BJ (cell line): ENCODE measurements at regions not wholly inside any gene's neighbourhood (a gene's known extent, or its start where the extent isn't known, plus 50 kb on each side); places are given as distances from the start of the nearest gene placed in this dataset.

Experiments
- CTCF ChIA-PET: fragments of 350-600 bp; formaldehyde crosslinking; extraction: SDS; loops from one replicate; lab custom pipeline; 2021; ENCODE audit warnings: antibody characterized with exemption, inconsistent platforms; lab: Yijun Ruan, JAX
- POLR2A ChIA-PET: fragments of 300-600 bp; sonication (Branson Sonifier 250); formaldehyde crosslinking; extraction: SDS; loops from one replicate; lab custom pipeline; 2021; ENCODE audit warnings: antibody characterized with exemption; lab: Charles Lee
- DNase-seq: peaks from one replicate; pipeline ENCODE4 v3.0.0-alpha.2; 2011; ENCODE audit warnings: low read depth
- H3K27me3 ChIP-seq: 2 replicates; pipeline ENCODE4 v1.6.0; 2011; ENCODE audit warnings: low read length; ENCODE audit not compliant: control insufficient read depth, insufficient read depth
- H3K36me3 ChIP-seq: 2 replicates; pipeline ENCODE4 v1.5.1; 2011; ENCODE audit warnings: low read length; ENCODE audit not compliant: control insufficient read depth, insufficient read depth
- H3K4me3 ChIP-seq: 2 replicates; pipeline ENCODE4 v1.5.1; 2011; ENCODE audit warnings: low read depth, mild to moderate bottlenecking, control low read depth, low read length
- TF ChIP-seq, protein P1 (sequence below): IDR thresholded peaks from 2 replicates; pipeline ENCODE4 v1.5.1; 2011; ENCODE audit warnings: low read depth, mild to moderate bottlenecking, control low read depth, inconsistent platforms, low read length, moderate library complexity; ENCODE audit not compliant: insufficient read depth

DNA sequence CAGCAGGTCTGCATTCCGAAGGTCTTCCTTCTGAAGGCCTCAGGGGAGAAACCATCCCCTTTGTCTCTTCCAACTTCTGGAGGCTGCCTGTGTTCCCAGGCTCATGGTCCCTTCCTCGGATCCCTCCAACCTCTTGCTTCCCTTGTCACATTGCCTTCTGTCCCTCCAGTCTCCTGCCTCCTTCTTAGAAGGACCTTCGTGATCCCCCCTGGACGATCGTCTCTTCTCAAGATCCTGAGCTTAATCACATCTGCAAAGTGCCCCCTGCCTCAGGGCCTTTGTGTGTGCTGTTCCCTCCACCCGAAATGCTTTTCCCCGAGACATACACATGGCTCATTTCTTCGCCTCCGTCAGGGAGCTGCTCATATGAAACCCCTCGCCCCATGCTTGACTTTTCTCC is 505.8 kb downstream of the SHQ1 start:
- POLR2A ChIA-PET, result interaction anchor here (0.6 kb wide), 1 partner anchor 63 kb away, joined by 4 read pairs; no protein-coding TSS in a partner anchor
- TF ChIP-seq, protein P1, sequence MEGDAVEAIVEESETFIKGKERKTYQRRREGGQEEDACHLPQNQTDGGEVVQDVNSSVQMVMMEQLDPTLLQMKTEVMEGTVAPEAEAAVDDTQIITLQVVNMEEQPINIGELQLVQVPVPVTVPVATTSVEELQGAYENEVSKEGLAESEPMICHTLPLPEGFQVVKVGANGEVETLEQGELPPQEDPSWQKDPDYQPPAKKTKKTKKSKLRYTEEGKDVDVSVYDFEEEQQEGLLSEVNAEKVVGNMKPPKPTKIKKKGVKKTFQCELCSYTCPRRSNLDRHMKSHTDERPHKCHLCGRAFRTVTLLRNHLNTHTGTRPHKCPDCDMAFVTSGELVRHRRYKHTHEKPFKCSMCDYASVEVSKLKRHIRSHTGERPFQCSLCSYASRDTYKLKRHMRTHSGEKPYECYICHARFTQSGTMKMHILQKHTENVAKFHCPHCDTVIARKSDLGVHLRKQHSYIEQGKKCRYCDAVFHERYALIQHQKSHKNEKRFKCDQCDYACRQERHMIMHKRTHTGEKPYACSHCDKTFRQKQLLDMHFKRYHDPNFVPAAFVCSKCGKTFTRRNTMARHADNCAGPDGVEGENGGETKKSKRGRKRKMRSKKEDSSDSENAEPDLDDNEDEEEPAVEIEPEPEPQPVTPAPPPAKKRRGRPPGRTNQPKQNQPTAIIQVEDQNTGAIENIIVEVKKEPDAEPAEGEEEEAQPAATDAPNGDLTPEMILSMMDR, result no peak
- no peaks in the 10 kb centered on the region for H3K36me3 ChIP-seq
- no peaks in the 10 kb centered on the region for H3K27me3 ChIP-seq
- CTCF ChIA-PET, result interaction anchor here (0.7 to 1.0 kb wide), 2 partner anchors 39 to 480 kb away, joined by 3 to 6 read pairs; no protein-coding TSS in a partner anchor
- no peak overlapping the region for H3K4me3 ChIP-seq
- no peak for DNase-seq

DNA sequence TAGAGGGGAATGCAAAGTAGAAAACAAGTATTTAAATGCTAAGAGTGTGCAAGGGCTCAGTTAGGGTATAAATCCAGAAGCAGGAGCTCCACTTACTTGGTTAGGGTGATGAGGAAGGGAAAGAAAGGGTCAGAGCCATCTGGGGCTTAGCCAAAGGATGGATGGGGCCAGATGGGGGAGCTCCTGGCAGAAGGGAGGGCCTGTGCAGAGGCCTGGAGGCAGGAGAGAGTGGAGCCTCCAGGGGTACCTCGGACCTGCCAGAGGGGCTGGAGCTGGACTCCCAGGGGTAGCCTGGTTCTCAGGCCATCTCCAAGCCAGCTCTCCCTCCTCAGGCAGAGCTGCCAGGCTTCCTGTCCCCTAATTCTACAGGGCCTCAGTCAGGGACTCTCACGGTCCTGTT is 506.3 kb downstream of the SHQ1 start:
- DNase-seq, result no peak
- POLR2A ChIA-PET, result interaction anchor here (0.6 kb wide), 1 partner anchor 62 kb away, joined by 4 read pairs; no protein-coding TSS in a partner anchor
- CTCF ChIA-PET, result interaction anchor here (0.7 to 1.1 kb wide), 4 partner anchors 40 to 509 kb away, joined by 3 to 6 read pairs (median 3); no protein-coding TSS in a partner anchor

DNA sequence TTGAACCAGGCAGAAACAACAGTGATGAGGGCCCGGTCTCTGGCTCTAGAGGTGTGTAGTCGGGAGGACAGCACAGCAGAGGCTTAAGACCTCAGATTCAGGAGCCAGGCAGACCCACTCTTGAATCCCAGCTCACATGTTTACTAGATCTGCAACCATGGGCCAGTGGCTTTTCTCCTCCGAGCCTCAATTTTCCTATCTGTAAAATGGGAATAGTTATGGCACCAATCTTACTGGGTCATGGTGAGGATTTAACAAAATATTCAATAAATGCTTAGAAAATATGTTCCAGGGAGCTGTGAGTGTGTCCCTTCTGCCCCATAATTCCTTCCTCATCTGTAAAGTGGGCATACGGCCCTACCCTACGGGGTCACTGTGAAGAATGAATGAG is 506.9 kb downstream of the SHQ1 start:
- POLR2A ChIA-PET, result interaction anchor here (0.6 kb wide), 1 partner anchor 466 kb away, joined by 4 read pairs; no protein-coding TSS in a partner anchor
- H3K4me3 ChIP-seq, result no peak overlapping the region
- CTCF ChIA-PET, result interaction anchor here (1.0 to 1.2 kb wide), 4 partner anchors 46 to 510 kb away, joined by 3 to 6 read pairs (median 3); no protein-coding TSS in a partner anchor

More for the DNA sequence above, 506.3 kb downstream of the SHQ1 start:
- H3K27me3 ChIP-seq, result no peaks in the 10 kb centered on the region
- H3K4me3 ChIP-seq, result no peak overlapping the region
- H3K36me3 ChIP-seq, result no peaks in the 10 kb centered on the region
- TF ChIP-seq, protein P1, result no peak

DNA sequence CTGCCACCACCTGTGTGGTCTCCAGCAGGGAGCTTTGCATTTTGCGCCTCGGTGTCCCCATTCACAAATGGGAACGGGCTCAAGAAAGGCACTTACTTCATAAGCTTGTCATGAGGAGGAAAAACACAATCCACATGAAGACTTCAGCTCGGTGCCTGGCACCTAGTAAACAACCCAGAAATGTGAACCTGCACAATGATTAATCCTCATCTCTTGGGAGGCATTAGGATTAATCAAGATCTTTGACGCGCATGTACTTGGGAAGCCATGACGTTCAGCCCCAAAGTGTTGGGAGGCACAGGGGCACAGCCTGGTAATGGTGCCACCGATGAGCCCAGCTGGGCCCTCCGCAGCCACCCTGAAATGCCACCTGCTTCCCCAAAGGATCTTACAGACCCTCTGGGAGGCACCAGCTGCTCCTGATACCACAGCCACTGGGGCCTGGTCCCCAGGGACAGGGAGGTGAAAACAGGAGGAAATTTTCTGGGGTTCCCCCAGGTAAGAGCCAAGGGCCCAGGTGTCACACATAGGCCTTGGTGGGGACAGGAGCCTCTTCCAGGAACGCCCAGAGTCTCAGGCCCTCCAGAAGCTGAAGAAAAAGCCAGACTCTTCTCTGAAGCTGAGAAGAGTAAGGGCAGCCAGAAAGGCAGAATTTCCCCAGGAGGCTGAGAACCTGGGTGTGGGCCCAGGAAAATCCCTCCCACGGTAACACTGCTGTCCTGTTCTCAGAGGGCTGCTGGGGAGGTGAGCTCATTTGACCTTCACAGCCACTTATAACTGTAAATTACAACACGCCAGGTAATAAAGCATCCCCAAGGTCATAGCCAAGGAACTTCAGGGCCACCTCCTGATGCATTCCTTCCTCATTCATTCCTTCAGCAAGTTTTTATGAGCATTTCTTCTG is 507.5 kb downstream of the SHQ1 start:
- ChIA-PET POLR2A (interaction anchor here (0.6 kb wide), 1 partner anchor 465 kb away, joined by 4 read pairs; no protein-coding TSS in a partner anchor), CTCF (interaction anchor here (0.6 to 1.2 kb wide), 5 partner anchors 18 to 510 kb away, joined by 3 read pairs; no protein-coding TSS in a partner anchor)
- H3K4me3 ChIP-seq, result no peak overlapping the region
- H3K27me3 ChIP-seq, result no peaks in the 10 kb centered on the region
- H3K36me3 ChIP-seq, result no peaks in the 10 kb centered on the region
- no peak for DNase-seq
- TF ChIP-seq, protein P1, result no peak

More for the DNA sequence above, 506.9 kb downstream of the SHQ1 start:
- no peaks in the 10 kb centered on the region for H3K36me3 ChIP-seq
- H3K27me3 ChIP-seq, result no peaks in the 10 kb centered on the region
- no peak for DNase-seq
- TF ChIP-seq, protein P1, result no peak

DNA sequence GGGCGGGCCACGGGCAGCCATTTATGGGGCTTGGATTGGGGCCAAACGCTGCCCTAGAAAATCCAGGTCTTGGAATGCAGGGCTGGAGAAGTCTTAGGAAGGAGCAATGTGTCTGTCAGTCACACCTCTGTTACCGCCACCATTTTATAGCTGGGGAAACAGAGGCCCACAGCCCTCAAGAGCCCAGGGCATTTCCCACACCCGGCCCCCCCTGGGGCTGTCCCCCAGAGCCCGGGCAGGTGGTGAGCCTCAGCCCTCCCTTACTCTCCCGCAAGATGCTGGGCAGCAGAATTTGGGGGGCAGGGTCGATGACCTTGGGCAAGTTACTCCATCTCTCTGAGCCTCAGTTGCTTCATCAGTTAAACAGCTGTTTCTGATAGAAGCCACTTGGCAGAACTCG is 508.2 kb downstream of the SHQ1 start:
- no peak for DNase-seq
- no peaks in the 10 kb centered on the region for H3K27me3 ChIP-seq
- no peak overlapping the region for H3K4me3 ChIP-seq
- CTCF ChIA-PET, result interaction anchor here (0.6 to 1.2 kb wide), 3 partner anchors 17 to 218 kb away, joined by 3 read pairs; no protein-coding TSS in a partner anchor
- POLR2A ChIA-PET, result no interaction called here
- no peaks in the 10 kb centered on the region for H3K36me3 ChIP-seq
- TF ChIP-seq, protein P1, result no peak
